Putamen (tissue), 1 donor: ENCODE measurements at regions not wholly inside any gene's neighbourhood (a gene's known extent, or its start where the extent isn't known, plus 50 kb on each side); places are given as distances from the start of the nearest gene placed in this dataset.
"Not testable (repeated sequence)": the region's sequence is repeated elsewhere in the genome, so short reads cannot be mapped to it uniquely, and the experiment has no call there.

Experiments used
- DNase-seq: peaks from one replicate; pipeline ENCODE4 v3.0.0-alpha.2; 2016; ENCODE audit warnings: low spot score

DNA sequence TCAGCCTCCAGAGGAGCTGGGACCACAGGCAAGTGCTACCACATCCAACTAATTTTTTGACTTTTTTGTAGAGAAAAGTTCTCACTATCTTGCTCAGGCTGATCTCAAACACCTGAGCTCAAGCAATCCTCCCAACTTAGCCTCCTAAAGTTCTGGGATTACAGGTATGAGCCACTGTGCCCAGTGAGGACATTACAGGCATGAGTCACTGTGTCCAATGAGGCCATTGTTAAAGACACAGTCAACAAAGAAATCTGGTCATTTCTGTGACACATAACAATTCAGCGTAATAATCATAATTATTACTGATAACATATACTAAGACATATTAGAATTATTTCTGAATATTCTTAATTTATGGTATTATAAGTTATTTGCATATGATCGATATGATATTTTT lies 463.4 kb upstream of the NDN start:
- no peak for DNase-seq

DNA sequence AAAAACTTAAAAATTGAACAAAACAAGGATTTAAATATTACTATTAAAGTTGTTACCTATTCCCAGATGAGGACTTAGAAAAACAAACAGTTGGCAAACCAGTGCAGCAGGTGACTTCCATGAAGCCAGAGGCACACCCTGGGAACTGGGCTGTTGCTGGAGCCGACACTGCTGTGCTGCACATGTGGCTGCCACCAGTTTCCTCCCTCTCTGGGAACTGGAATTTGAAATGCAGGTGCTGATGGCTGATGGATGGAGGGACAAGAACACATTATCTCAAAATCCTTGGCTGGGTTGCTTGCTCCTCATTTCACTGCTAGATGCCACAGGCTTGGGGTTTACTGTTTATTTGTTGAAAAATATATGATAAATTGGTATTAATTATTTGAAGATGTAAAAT lies 471.2 kb upstream of the NDN start:
- DNase-seq: not testable (repeated sequence)

DNA sequence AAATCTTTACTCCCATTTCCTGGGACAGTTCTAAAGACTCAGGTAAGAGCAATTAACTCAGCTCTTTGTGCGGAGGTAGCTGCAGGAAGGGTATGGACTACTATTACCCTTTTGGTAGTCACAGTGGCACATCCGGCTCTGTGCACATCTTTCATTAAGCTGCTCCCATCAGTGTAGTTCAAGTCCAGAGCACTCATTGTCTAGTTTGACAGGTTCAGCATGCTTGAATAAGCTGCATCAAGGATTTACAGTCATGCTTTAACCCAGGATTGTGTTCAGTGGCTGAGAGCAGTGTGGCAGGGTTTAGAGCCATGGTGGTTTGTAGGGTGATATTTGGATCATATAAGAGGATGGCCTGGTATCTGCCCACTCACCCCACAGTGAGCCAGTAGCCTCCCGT lies 478.4 kb upstream of the NDN start:
- not testable (repeated sequence) for DNase-seq

DNA sequence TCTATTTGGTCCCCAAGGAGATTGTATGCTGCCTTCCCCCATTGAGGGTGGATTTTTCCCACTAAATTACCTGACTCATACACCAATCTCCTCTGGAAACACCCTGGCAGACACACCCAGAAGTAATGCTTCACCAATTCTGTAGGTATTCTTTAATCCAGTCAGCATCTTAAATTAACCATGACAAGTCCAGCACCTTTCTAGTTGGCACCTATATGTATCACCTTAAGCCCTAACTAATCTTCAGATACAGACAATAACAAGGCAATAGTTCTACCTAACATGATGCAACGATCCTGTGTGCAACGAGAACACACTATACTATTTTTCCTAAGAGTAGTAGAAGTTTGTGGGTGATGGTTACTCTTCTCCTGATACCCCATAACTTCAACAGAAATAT lies 473.3 kb upstream of the NPAP1 start:
- DNase-seq: not testable (repeated sequence)

DNA sequence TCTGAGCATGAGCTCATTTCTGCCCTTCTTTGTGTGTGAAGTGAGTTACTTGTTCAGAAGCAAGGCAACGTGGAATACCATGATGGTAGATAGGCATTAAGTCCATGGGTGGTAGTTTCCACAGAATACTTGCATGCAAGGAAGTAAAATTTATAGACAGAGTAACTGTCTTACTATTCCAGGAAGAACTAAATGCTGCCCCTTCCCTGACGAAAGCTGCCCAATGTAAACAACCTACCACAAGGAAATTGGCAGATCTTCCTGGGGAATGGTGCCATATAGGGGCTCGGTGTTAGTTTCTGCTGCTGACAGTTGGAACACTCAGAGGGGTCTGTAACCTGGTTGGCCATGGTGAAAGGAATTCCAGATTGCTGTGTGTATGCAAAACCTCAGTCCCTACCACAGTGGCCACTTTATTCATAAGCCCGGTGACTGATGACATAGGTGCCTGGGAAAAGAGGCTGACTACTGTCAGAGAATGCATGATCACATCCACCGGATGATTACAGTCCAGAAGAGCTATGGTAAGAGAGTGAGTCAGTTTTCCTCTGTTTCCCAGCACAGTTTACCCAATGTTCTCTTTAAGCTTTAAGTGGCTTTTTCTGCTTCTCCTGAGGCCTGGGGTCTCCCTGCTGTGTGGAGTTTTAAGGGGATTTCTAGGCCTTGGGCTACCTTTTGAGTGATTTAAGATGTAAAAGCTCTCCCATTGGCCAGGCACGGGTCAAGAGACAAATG lies 463.7 kb upstream of the NPAP1 start:
- not testable (repeated sequence) for DNase-seq

DNA sequence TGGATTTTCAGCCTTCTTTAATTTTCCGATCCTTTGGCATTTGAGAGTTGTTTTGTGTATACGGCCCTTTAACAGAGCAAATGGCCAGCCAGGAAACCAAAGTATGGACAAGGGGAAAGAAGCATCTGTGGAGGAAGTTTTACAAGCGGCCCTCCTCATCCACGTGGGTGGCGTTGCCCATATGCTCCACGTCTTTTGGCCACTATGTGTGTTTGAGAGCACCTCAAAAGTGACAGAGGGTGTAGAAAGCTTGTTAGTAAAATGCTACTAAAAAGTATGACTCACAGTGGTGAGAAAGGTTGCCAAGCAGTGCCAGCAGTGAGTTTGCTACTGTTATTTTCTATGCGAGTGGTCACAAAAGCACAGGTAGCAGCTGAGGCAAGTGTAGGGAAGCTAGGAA lies 451.8 kb upstream of the NPAP1 start:
- no peak for DNase-seq

DNA sequence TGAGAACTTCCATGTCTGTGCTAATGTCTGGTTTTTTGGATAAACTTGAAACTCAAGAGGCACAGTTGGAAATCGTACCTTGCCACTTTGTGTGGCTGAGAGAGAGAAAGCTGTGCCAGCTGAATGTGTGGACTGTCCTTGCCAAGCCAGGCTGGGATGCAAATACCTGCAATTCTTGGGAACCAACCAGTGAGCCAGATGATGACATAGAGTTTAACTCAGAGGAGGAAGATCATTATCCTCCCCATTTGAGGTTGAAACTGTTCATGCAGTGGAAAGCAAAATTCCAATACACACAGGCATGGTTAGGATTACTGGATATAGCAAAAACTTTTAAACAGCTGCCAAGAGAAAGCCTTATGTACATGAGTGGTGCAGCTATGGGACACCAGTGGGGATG lies 451.4 kb upstream of the NPAP1 start:
- no peak for DNase-seq

DNA sequence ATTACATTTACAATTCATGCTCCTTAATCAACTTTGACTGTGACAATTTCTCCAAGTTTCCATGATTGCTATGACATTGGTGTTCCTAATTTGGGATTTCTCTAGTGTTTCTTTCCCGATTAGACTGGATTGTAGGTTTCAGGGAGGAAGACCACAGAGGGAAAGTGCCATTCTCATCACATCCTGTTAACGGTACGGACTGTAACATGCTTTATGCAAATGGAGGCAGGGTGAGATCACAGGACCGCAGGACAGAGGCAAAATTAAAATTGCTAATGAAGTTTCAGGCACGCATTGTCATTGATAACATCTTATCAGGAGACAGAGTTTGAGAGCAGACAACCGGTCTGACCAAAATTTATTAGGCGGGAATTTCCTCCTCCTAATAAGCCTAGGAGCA lies 446.7 kb upstream of the NPAP1 start:
- DNase-seq: not testable (repeated sequence)

DNA sequence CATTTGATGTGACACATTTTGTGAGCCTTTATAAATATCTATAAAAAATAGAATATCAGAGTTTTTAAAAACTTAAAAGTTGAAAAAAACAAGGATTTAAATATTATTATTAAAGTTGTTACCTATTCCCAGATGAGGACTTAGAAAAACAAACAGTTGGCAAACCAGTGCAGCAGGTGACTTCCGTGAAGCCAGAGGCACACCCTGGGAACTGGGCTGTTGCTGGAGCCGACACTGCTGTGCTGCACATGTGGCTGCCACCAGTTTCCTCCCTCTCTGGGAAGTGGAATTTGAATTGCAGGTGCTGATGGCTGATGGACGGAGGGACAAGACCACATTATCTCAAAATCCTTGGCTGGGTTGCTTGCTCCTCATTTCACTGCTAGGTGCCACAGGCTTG lies 442.4 kb upstream of the NPAP1 start:
- not testable (repeated sequence) for DNase-seq

DNA sequence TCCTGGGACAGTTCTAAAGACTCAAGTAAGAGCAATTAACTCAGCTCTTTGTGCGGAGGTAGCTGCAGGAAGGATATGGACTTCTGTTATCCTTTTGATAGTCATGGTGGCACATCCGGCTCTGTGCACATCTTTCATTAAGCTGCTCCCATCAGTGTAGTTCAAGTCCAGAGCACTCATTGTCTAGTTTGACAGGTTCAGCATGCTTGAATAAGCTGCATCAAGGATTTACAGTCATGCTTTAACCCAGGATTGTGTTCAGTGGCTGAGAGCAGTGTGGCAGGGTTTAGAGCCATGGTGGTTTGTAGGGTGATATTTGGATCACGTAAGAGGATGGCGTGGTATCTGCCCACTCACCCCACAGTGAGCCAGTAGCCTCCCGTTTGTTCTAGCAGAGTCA lies 435.0 kb upstream of the NPAP1 start:
- DNase-seq: not testable (repeated sequence)

DNA sequence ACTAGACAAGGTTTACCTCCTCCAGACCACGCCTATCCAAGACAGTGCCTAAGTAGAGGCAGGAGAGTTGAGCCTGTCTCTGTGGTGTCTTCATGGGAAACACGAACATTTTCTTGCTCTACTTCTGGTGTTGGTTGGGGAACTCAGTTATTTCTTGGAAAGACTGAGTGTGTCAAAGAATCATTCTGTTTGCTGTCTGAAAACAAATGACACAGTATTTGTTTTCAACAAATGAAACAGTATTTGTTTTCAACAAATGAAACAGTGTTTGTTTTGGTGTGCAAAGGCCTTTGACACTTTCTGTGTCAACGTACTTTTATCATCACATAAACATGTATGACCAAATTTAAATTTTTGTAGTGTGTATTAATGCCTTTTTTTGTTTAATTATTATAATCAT lies 416.5 kb upstream of the NPAP1 start:
- peak; percentile 33 for DNase-seq

DNA sequence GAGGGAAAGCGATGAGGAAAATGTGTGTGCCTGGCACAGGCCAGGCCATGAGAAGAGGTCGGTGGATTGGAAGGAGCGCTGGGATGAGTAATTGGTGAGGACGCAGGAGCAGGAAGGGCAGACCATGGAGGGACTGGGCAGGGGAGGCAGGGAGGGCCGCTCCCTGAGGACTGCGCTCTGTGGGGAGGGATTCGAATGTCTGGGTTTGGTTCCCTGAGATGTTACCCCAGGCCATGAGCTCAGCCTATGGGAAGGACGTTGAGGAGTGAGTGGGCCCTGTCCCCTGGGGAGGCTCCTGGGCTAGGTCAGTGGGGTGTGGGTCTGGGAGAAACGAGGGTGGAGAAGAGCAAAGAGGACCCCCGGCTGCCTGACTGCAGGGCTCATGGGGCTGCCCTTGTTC lies 415.2 kb upstream of the NPAP1 start:
- DNase-seq: not testable (repeated sequence)

DNA sequence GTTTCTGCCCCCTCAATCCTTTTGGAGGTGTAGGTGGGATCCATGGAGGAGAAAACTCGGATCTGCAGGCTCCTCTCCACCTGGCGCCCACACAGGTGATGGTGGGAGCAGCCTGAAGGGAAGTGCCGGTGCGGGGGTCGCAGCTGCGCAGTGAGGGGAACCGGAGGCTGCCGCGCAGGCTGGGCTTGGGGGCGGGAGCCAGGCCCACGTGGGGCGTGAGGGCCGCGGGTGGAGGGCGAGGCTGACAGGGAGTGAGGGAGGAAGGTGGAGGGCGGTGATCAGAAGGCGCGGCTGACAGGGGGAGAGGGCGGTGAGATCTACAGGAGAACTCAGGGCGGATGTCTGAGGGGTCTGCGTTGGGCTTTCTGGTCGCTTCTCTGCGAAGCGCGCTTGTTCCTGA lies 414.7 kb upstream of the NPAP1 start:
- not testable (repeated sequence) for DNase-seq

DNA sequence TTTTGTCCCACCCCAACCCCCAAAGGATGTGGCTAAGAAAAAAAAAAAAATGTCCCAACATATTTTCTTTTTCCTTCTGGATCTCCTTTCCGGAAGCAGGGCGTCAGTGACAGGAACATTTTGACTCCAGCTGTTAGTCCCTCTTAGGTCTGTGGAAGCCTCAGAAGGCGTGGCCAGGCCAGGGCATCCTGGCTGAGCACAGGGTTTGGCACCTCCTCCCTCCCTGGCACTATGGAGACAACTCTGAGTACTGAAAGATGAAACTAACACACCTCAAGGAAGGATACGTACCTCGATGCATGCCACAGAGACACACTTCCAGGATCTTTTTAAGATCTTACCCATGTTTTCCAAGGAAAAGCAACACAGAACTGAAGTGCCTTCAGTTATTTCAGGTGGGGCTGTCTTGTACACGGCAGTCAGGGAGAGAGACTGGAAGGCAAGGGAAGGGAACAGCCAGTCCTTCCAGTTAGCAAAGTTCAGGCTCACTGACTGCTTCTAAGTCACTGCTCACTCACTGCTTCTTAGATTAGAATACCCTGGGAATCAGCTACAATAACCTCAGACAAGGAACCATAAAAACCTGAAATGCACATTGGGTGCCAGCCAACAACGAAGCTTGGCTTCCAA lies 406.9 kb upstream of the NPAP1 start:
- DNase-seq: not testable (repeated sequence)

DNA sequence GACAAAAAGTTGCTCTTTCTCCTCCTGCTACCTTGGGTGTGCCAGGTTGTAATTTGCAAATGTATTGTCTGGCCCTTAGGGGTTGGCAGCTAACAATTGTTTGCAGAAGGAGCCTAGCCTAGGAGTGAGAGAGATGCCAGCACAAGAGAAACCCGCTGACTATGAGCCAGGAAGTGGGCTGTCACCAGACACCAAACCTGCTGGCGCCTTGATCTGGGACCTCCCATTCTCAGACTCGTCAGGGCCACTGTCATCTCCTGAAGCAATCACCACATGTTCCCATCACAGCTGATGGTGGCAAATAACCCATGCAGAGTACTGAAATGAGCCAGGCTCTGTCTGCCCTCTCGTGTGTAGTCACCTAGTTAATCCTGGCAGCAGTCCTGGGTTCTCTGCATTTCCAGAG lies 406.4 kb upstream of the NPAP1 start:
- DNase-seq: no peak

DNA sequence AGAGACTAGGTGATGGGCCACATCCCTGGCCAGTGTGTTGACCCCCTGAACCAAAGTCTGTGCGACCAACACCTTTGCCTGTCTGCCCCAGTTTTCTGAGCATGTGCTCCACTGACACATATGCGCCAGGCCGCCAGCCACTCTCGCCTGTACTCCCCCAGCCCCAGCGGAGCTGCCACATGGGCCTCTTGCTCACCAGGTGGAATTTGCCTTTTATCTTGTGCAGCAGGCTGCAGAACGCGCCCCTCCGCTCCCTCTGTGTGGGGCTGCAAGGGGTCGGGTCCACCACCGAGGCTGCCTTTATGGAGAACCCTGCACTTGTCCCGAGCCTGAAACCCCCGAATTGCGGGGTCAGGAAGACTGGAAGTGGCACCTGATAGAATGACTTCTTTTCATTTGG lies 405.7 kb upstream of the NPAP1 start:
- no peak for DNase-seq

DNA sequence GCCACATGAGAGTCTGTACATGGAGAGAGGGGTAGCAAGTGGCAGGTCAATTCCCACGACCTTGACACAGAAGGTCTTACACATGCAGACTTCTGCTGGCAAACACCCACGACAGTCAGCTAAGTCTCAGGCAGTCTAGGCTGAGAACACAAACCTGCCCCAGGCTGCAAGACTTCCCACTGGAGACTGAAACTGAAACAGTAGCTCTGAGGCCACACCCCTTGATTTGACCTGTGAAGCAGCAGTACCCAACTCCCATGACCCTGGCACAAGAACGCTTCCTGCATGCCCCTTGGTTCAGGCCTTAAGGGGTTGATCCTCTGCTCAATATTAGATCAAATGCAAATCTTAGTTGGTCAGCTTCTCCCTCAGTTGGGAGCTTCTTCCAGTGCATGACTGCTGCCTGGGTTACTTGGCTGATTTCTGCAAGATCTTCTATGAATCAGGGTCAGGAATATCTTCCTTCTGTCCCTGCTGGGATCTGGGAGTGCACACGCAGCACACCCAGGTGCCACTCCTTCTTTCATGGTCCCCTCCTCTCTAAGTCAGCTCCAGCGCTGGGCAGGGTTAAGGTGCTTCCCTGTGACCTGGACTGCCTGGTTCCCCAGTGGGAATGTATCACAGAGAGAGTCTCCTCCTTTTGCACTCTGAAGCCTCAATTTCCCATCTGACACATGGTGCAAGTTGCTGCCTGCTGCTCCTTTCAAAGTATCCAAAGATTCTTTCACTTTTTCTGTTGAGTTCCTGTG lies 403.9 kb upstream of the NPAP1 start:
- not testable (repeated sequence) for DNase-seq

DNA sequence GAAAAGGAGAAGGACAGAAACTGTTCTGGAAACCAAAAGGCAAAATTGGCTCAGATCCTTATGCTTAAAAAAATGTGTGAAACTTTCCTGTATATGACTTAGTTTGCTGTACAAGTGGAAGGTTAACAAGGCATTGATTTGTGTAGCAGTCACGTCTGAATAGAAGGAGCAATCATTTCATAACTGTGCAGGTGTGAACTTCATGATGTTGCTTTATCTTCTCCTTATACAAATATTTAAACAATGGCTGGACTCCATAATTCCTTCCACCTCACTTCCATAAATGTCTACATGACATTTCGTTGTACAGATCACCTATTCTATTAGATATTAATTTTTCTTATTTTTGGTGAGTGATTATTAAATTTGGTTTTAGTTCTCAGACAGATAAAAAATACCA lies 382.7 kb upstream of the NPAP1 start:
- no peak for DNase-seq

DNA sequence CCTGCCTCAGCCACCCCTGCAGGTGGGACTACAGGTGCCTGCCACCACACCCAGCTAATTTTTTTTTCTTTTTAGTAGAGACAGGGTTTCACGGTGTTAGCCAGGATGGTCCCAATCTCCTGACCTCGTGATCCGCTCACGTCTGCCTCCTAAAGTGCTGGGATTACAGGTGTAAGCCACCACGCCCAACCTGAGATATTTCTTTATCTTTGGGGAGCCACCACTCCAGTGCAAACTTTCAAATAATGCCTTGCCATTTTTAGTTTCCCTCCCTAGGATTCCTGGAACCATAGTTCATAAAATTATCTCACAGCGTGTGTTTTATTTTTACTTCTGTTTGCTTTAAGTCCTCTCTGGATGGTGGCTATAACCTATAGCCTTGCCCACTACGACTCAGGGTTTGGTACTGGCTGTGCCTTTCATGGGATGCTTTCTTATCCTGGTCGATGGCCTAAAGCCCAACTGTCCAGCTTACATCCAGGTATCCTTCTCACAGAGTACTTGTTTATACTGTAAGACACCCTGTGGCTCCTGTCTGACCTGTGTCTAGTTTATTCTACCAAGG lies 374.7 kb upstream of the NPAP1 start:
- not testable (repeated sequence) for DNase-seq

DNA sequence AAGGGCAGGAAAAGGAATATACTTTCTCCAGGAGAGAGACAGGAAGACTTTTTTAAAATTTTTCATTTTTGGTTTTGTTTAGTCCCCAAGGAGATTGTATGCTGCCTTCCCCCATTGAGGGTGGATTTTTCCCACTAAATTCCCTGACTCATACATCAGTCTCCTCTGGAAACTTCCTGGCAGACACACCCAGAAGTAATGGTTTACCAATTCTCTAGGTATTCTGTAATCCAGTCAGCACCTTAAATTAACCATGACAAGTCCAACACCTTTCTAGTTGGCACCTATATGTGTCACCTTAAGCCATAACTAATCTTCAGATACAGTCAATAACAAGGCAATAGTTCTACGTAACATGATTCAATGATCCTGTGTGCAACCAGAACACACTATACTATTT lies 373.6 kb upstream of the NPAP1 start:
- DNase-seq: not testable (repeated sequence)

DNA sequence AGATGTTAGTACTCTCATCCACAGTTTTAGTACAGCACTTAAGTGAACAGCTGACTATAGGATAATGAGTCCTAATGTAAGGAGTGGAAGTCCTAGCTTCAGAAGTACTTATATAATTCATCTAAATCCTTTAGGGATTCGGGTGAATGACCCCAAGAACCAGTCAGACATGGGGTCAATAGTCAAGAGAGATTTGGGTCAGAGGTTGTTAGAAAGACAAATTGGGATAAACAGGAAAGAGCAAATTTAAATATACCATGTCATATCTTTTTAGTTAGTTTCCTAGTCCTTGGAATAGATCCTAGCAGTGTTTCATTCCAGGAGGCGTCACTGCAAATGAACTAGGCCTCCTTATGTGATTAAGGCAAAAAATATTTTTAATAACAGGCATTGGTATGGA lies 370.8 kb upstream of the NPAP1 start:
- not testable (repeated sequence) for DNase-seq

DNA sequence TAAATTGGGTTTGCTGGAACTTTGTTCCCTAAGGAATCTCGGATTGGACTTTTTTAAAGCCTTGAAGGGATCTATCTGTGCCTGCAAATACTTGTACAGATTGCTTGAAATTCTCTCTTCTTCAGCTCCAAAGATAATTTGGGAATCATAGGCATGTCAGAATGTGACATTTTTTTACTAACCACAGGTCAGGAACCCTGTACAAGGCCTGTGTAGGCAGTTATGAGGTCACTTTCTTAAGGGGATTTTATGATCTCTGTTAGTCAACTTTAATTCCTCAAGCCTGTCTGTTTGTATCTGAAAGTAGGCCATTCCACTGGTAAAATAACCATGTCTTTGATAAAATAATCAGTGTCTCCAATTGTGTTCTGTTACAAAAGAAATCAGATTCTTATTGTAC lies 369.9 kb upstream of the NPAP1 start:
- not testable (repeated sequence) for DNase-seq

DNA sequence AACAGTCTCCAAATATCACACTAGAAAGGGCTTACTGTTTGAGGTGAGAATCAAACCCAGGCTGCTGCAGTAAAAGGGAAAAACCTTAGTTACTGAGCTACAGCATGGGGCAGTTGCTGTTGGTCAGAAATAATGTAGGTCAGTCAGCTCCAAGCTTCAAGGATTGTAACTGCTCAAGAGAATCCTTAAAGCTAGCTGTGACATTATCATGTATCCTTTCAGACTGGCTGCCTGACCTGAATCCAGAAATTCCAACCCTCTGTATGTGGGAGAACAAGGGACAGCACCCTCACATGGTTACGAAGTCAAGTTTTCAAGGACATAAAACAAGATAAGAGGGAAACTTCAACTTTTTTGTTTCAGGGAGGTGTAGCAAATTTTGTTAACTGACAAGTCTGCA lies 365.9 kb upstream of the NPAP1 start:
- DNase-seq: not testable (repeated sequence)
